ENCODE measurements at regions not wholly inside any gene's neighbourhood (a gene's known extent, or its start where the extent isn't known, plus 50 kb on each side); places are given as distances from the start of the nearest gene placed in this dataset.

DNA sequence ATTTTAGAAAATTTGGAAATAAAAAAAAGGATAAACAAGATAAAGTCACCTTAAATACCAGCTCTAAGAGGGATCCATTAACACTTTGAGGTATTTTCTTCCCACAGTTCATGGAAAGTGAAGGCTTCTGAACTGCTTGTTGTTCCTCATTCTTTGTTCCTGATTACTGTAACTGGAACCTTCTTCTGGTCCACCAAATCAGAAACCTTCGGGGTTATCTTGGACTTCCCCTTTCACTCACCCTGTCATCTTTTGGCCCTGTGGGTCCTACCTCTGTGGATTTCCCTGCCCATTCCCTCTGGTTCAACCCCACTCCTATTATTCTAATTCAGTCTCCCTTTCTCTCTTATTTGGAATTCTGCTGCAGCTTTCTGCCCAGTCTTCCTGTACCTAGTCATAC is 116.5 kb upstream of the PRPS1L1 start:
- TF ChIP-seq CTCF (IDR thresholded peaks at IDR 0.05; ENCODE audit: insufficient read depth, low read depth, low read length, missing control alignments) = no peak
- H3K4me3 ChIP-seq (ENCODE audit: low read depth, low read length) = no peak overlapping the region
- peak; percentile 11 for DNase-seq (ENCODE audit: low read depth)

DNA sequence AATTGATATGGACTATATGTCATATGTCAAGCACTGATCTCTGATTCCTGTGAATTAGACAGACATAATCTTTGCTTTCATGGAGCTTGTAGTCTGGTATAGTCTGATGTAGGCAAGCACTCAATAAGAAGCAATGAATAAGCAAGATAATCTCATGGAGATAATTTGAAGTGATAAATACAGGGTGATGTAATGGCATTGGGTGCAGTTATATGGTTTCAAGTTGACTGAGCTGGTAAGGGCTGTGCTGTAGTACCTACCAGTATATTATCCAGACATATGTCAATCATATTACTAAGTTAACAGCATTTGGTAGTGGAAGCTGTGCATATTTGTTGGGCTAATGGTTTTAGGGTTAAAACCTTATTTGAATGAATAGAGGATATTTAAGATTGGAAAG is 117.5 kb upstream of the PRPS1L1 start:
- TF ChIP-seq CTCF (IDR thresholded peaks at IDR 0.05; ENCODE audit: insufficient read depth, low read depth, low read length, missing control alignments) = no peak

GRCh38 chr7:18151422-18151821 is 123.8 kb upstream of the PRPS1L1 start:
- no peak overlapping the region for H3K4me3 ChIP-seq (ENCODE audit: low read depth, low read length)
- no peak for DNase-seq (ENCODE audit: low read depth)
- TF ChIP-seq CTCF (IDR thresholded peaks at IDR 0.05; ENCODE audit: insufficient read depth, low read depth, low read length, missing control alignments) = no peak

More for the DNA sequence above, 117.5 kb upstream of the PRPS1L1 start:
- no peak overlapping the region for H3K4me3 ChIP-seq (ENCODE audit: low read depth, low read length)
- DNase-seq (ENCODE audit: low read depth) = no peak

DNA sequence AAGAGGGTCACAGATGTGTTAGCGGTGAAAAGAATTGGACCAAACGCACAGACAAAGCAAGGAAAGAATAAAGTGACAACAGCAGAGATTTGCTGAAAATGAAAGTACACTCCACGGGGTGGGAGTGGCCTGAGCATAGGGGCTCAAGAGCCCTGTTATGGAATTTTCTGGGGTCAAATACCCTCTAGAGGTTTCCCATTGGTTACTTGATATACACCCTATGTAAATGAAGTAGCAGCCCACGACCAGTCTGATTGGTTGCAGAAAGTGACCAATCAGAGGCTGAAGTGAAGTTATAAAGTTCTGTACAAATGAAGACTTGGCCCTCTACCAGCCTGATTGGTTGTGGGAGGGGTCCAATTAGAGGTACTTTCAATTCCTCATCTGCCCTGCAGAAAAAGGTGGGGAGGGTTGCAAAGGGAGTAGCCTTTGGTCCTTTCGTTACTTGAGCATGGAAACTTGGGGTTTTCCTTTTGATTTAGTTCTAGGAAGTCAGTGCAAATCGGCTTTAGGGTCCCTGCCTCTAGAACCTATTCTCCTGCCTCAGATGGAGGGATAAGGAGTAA is 125.6 kb upstream of the PRPS1L1 start:
- TF ChIP-seq CTCF (IDR thresholded peaks at IDR 0.05; ENCODE audit: insufficient read depth, low read depth, low read length, missing control alignments) = no peak
- no peak overlapping the region for H3K4me3 ChIP-seq (ENCODE audit: low read depth, low read length)
- no peak for DNase-seq (ENCODE audit: low read depth)

DNA sequence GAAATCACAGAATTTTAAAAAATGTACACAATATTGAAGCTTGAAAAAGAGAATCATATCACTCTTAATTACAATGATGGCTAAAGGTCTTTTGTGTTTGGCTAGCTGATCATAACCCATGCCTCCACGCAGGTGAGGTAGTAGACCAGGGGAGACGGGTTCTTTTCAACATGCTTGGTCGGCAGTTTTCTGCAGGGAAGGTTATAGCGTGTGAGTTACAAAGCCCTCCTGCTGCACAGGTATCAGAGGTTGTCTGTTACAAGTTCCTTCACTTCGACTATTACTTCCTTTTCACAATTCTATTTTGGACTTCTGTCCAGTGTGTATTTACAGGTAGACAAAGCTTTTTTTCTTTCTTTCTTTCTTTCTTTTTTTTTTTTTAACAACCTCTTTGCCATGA is 127.1 kb upstream of the PRPS1L1 start:
- no peak for DNase-seq (ENCODE audit: low read depth)
- TF ChIP-seq CTCF (IDR thresholded peaks at IDR 0.05; ENCODE audit: insufficient read depth, low read depth, low read length, missing control alignments) = no peak

DNA sequence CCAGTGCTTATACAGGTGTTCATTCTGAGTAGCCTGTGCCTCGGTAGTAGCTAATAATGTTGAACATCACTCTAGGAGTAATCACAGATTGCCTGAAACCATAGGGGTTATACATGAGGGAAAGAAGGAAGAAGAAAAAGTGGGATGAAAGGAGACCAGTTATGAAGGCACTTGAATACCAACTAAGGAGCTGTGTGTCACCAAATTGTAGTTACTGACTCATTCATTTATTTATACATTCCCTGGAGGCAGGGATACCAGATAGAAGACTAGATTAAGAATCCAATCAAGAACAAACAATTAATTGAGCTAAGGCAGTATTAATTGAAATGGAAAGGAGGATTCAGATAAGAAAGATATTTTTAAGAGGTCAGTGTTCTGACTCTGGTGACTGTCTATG is 129.6 kb upstream of the PRPS1L1 start:
- TF ChIP-seq CTCF (IDR thresholded peaks at IDR 0.05; ENCODE audit: insufficient read depth, low read depth, low read length, missing control alignments) = no peak
- H3K4me3 ChIP-seq (ENCODE audit: low read depth, low read length) = no peak overlapping the region
- DNase-seq (ENCODE audit: low read depth) = no peak

More for the DNA sequence above, 127.1 kb upstream of the PRPS1L1 start:
- H3K4me3 ChIP-seq (ENCODE audit: low read depth, low read length) = no peak overlapping the region

- no peak overlapping the region for H3K4me3 ChIP-seq (ENCODE audit: low read depth, low read length)
- DNase-seq (ENCODE audit: low read depth) = no peak
- no peak for TF ChIP-seq CTCF (IDR thresholded peaks at IDR 0.05; ENCODE audit: insufficient read depth, low read depth, low read length, missing control alignments)
These were observed 135.0 kb upstream of the PRPS1L1 start for GRCh38 chr7:18162657-18163056.
